ENCODE measurements at regions not wholly inside any gene's neighbourhood (a gene's known extent, or its start where the extent isn't known, plus 50 kb on each side); places are given as distances from the start of the nearest gene placed in this dataset.

GRCh38 chr12:93043192-93043876 lies 114.2 kb upstream of the EEA1 start:
- no peak for DNase-seq

DNA sequence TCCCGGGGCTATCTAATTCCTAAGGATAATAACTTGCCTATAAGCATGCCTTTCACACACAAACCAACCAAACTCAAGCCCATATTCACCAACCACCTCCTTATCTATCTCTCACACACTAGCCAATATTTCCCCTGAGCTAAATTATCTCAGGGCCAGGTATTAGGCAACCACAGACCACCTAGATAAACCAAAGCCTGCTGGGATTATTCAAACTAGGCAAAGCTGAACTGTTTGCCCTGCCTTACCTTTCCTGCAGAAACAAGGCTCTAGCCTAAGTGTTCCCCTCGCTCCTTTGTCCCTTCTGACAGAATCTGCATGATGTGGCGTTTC lies 114.7 kb upstream of the EEA1 start:
- DNase-seq: no peak

DNA sequence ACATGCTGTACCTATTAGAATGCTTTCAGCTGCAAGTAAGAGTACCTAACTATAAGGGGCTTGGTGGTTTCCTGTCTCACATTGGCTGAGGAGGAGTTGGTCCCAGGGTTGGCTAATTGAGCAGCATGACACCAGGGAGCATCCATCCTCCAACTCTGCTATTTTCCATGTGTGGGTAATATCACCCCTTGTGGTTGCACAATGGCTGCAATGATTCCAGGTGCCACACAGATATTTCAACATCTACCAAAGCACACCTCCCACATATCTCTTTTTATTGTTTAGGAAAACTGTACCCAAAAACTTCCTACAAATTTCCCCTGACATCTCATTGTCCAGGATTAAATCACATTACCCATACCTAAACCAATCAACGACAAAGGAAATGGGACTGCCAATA lies 118.0 kb upstream of the EEA1 start:
- no peak for DNase-seq

DNA sequence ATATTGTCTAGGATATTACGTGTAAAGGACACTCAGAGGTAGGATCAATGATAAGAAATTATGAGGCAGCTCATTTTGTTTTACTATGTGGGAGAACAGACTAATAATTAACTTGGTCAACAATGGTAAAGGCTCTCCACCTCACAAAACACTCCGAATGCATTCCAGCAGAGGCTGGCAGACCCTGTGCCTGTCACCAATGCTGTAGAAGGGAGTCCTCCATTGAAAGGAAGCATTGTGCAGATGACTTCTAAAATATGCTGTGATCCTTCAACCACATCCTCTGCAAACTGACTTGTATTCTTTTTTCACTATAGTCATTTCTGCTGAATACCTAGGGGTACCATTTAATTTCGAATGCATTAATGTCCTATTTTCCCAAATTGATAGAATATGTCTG lies 119.6 kb upstream of the EEA1 start:
- DNase-seq: no peak

DNA sequence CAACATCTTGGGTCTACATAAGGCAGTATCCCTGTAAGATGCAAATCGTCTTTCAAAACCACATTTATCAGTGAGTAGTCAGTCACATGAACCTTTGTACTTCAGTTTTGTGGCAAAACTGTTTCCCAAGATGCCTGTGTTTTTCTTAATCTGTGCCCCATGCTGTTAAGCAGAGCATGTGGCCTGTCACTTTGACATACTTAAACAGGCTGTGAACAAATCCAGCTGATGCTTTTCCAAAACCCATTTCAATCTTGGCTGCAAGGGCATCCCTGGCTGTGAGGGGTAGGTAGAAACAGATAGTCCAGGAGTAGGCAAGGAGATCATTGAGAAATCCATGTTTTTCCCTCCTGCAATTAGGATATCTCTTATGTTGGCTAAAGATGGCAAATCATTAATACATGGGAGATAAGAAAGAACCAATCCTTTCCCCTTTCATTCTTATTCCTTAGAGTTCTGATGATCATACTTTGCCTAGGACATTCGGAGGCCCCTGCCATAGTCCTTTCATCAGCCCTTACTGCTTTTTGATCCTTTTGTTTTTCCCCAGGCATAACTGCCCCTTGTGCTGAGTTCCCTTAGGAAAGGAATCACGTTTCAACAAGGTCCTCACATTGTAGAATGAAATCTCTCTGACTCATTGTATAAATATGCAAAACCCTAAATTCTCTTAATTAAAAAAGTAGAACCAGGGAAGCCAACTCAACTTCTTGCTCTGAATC lies 121.1 kb upstream of the EEA1 start:
- no peak for DNase-seq

GRCh38 chr12:93050748-93051081 lies 121.6 kb upstream of the EEA1 start:
- DNase-seq: no peak

- DNase-seq: no peak
These were observed 124.9 kb upstream of the EEA1 start for GRCh38 chr12:93054021-93054420.

GRCh38 chr12:93055221-93055620 lies 126.1 kb upstream of the EEA1 start:
- DNase-seq: no peak

DNA sequence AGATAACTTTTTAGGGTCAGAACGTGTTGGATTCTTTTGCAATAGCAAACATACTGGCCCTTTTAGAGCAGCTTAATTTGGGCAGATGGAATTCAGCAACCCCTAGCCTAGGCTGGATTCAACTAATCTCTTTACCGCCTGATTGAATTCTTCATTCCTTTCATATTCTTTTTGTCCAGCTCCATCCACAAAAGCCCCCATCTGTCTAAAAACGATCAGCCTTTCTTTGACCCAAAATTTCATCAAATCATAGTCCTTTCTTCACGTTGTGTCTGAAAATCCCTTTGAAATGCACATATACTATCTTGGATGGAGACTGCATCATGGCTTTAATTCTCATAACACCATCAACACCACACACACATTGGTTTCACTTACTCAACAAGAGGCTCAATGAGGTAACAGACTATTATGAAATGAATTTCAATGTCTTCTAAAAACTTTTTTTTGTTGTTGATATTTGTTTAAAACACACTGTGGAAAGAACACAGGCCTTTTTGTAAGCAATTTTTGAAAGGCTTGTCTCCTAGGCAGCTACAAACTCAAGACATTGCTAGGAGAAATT lies 128.0 kb upstream of the EEA1 start:
- DNase-seq: no peak

DNA sequence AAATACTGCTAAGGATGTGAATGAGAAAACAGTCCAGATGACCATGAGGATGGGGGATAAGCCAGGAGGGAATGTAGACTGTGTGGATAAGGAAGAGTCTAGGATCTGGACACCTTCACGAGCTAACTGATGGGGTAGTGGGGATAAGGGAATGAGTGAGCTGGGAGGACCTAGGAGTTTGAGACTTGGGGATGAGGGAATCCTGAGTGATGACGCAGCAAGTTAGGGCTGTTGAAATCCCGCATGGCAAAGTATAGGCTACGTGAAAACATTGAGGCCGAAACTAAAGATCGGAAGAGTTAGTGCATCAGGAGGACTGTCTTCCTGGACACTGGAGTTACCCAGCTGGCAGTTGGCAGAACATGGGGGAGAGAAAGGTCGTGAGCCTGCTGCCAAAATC lies 129.2 kb upstream of the EEA1 start:
- DNase-seq: no peak

- DNase-seq: no peak
These were observed 130.2 kb upstream of the EEA1 start for GRCh38 chr12:93059288-93059687.

DNA sequence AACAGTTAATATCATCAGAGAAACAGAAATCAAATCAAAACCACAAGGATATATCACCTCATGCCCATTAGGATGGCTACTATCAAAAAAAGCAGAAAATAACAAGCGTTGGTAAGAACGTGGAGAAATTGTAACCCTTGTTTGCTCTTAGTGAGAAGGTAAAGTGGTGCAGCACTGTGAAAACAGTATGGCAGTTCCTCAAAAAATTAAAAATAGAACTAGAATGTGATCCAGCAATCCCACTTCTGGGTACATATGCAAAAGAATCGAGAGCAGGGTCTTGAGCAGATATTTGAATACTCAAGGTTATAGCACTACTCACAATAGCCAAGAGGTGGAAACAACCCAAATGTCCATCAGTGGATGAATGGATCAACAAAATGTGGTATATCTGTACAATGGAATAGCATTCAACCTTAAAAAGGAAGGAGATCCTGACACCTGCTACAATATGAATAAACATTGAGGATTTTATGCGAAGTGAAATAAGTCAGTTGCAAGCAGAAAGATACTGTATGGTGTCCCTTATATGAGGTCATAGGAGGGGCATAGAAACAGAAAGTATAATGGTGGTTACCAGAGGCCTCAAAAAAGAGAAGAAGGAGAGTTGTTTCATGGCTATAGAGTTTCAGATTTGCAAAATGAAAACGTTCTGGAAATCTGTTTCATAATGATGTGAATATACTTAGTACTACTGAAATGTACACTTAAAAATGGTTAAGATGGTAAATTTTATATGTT lies 131.0 kb upstream of the EEA1 start:
- no peak for DNase-seq

DNA sequence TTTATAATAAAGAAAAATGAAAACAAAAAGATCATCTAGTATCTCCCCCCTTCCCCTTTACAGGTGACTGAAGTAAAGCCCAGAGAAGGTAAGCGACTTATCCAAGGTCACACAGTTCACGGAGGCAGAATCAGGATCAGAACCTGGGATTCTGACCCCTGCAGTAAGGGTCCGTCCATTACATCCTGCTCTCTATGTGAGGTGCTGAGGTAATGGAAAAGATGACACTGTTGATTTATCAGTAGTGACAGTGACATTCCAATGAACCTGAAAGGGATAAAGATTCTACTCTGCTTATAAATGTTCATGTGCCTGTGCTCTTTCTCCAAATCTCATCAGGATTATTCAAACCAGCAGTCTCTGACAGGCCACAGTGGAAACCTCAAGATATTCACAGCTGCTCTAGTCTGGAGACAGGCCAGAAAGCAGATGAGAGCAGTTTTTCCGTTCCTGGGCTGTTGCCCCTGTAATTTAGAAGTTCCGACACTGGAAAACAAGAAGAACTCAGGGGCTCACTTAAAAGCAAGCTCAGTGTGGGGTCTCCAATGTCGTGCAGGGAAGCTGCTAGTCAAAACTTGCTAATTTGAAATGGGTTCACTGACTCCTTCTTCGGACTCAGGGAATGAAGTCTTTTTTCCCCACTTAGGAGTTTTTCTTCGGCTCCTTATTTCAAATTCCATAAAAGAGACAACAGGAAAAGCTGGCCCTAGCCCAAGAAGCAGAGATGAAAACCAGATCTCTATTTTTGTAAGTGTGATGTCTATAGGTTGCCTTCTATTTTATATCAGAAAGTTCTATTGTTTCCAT lies 131.8 kb upstream of the EEA1 start:
- no peak for DNase-seq

DNA sequence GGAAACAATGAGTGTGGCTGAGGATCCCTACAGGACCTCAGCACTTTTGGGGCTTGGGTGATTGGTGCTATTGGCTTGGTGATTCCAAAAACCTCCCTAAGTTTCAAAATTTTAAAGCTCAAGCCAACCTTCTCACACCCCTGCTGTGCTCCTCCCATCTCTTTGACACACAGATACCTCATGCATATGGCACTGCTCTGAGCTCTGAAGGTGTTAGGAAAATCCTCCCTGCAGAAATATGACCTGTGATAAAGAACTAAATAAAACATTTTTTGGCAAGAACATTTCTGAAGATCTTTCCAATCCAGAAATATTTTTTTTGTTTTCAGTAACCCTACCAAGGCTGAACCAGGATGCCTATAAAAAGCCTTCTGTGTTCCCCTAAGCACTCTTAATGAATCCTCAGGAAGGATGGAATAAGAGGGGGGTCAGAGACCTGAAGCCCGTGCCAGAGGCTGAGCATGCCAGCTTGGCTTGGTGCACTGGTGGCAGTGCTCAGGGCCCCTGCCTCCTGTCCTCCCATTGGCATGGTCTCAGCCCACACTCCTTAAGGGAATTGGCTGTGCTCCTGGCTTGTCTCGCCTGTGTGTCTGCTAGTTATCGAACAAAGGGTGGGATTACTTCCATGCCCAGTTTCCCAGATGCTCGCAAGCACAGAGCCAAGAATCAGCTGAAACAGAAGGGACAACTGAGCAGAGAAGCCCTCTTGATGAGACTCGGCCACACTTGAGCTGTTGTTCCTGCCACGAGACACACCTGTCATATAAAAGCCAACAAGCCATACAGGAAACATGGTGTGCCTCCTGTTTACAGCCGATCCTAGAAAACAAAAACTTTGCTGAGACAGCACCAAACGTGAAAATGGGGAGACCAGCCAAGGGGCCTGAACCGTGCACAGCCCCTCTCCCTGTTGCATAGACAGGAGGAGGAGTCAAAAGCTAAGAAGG lies 132.7 kb upstream of the EEA1 start:
- DNase-seq: no peak

DNA sequence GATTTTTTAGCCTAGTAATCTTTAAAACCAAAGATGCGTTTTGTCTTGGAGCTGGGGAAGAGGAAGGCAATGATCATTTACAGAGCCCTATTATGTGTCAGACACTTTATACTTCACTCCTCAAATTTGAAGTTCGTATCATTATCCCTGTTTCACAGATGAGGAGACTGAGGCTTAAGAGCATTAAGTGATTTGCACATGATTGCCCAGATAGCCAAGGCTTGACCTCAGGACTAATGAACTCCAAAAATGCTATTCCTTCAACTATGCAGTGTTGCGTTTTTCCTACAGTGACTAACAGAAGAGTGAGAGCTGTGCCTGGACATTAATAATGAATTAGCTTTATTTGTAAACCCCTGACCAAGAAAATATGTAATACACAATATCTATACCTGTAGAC lies 136.8 kb upstream of the EEA1 start:
- no peak for DNase-seq

GRCh38 chr12:93072340-93072739 lies 143.2 kb upstream of the EEA1 start:
- no peak for DNase-seq

DNA sequence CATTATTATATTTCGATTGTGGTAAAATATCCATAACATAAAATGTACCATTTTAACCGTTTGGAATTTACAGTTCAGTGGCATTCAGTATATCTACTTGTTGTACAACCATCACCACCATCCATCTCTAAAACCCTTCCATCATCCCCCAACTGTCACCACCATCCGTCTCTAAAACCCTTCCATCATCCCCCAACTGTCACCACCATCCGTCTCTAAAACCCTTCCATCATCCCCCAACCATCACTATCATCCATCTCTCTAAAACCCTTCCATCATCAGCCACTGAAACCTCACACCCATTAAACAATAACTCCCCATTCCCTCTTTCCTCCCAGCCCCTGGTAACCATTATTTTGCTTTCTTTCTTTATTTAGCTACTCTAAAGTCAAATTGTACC lies 144.2 kb upstream of the EEA1 start:
- DNase-seq: no peak

GRCh38 chr12:93078059-93078458 lies 149.0 kb upstream of the EEA1 start:
- no peak for DNase-seq

- DNase-seq: no peak
These were observed 149.5 kb upstream of the EEA1 start for GRCh38 chr12:93078577-93078976.

GRCh38 chr12:93079271-93079670 lies 150.2 kb upstream of the EEA1 start:
- DNase-seq: no peak

GRCh38 chr12:93079976-93080375 lies 150.9 kb upstream of the EEA1 start:
- DNase-seq: no peak

DNA sequence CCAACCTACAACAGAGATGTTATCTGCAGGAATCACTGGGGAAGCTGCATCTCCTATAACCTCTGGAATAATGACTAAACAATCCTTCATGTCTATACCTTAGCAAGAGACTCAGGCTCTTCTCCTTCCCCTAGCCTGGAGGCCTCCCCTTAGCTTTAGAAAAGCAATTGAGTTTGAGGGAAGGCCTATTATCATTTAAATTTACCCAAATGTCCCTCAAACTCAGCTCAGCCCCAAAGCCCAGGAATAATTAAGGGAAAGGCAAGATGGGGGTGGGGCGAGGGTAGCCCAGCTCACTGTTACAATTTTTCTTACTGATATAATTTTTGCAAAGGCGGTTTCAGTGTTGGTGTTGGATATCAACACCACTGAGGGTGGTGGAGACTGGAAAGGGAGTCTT lies 151.4 kb upstream of the EEA1 start:
- DNase-seq: no peak
